ENCODE measurements at regions not wholly inside any gene's neighbourhood (a gene's known extent, or its start where the extent isn't known, plus 50 kb on each side); places are given as distances from the start of the nearest gene placed in this dataset.

- Histone ChIP-seq H3K27ac (ENCODE audit: low read depth in 1 of 2, low read length in 2 of 2) (no peak overlapping the region), H3K4me3 (ENCODE audit: low read length) (no peak overlapping the region), H3K36me3 (ENCODE audit: insufficient read depth, low read length) (no peaks in the 10 kb centered on the region), H3K9me3 (ENCODE audit: control insufficient read depth in 1 of 2, insufficient read depth in 1 of 2, low read length in 2 of 2) (no peaks in the 10 kb centered on the region), H3K4me1 (ENCODE audit: insufficient read depth, low read length) (no peaks in the 10 kb centered on the region), H3K27me3 (ENCODE audit: control insufficient read depth in 1 of 2, insufficient read depth in 2 of 2, low read length in 2 of 2) (peaks cover 0 to 4% of the 10 kb centered on the region in 2 experiments)
- Mint-ChIP-seq H3K4me3 (no peak overlapping the region), H3K36me3 (ENCODE audit: low read depth) (no peaks in the 10 kb centered on the region), H3K27ac (no peak overlapping the region), H3K4me1 (ENCODE audit: low read depth) (no peaks in the 10 kb centered on the region), H3K27me3 (peaks cover 12% of the 10 kb centered on the region), H3K9me3 (no peaks in the 10 kb centered on the region)
- TF ChIP-seq CTCF (IDR thresholded peaks at IDR 0.05), result no peak
- no peak for ATAC-seq (ENCODE audit: poor library complexity)
- ChIA-PET CTCF (no interaction called here), POLR2A (no interaction called here)
- intact Hi-C loops (cut with DNase I, micrococcal nuclease), result no loop called here
- DNase-seq, result no peak
These were observed 55.2 kb upstream of the FLT1 start for GRCh38 chr13:28550091-28550490.

- no peak overlapping the region for H3K4me3 ChIP-seq (ENCODE audit: low read length)
- intact Hi-C loops (cut with DNase I, micrococcal nuclease), result no loop called here
- no peak for DNase-seq
- no peaks in the 10 kb centered on the region for H3K4me1 ChIP-seq (ENCODE audit: insufficient read depth, low read length)
- Mint-ChIP-seq H3K27me3 (peaks cover 22% of the 10 kb centered on the region), H3K9me3 (no peaks in the 10 kb centered on the region), H3K4me1 (ENCODE audit: low read depth) (no peaks in the 10 kb centered on the region), H3K27ac (no peak overlapping the region), H3K4me3 (no peak overlapping the region), H3K36me3 (ENCODE audit: low read depth) (no peaks in the 10 kb centered on the region)
- peaks cover 0 to 3% of the 10 kb centered on the region in 2 experiments for H3K9me3 ChIP-seq (ENCODE audit: control insufficient read depth in 1 of 2, insufficient read depth in 1 of 2, low read length in 2 of 2)
- no peak overlapping the region for H3K27ac ChIP-seq (ENCODE audit: low read depth in 1 of 2, low read length in 2 of 2)
- no peak for TF ChIP-seq CTCF (IDR thresholded peaks at IDR 0.05)
- ChIA-PET CTCF (no interaction called here), POLR2A (no interaction called here)
- H3K36me3 ChIP-seq (ENCODE audit: insufficient read depth, low read length), result no peaks in the 10 kb centered on the region
- no peak for ATAC-seq (ENCODE audit: poor library complexity)
- H3K27me3 ChIP-seq (ENCODE audit: control insufficient read depth in 1 of 2, insufficient read depth in 2 of 2, low read length in 2 of 2), result peaks cover 0 to 6% of the 10 kb centered on the region in 2 experiments
These were observed 53.9 kb upstream of the FLT1 start for GRCh38 chr13:28548872-28549271.

GRCh38 chr13:28548468-28548867, 53.5 kb upstream of the FLT1 start:
- H3K27ac Mint-ChIP-seq, result no peak overlapping the region
- ChIA-PET CTCF (no interaction called here), POLR2A (no interaction called here)
- H3K9me3 ChIP-seq (ENCODE audit: control insufficient read depth in 1 of 2, insufficient read depth in 1 of 2, low read length in 2 of 2), result peaks cover under 1 to 3% of the 10 kb centered on the region in 2 experiments
- H3K27ac ChIP-seq (ENCODE audit: low read depth in 1 of 2, low read length in 2 of 2), result no peak overlapping the region
- no peaks in the 10 kb centered on the region for H3K4me1 ChIP-seq (ENCODE audit: insufficient read depth, low read length)
- no peak overlapping the region for H3K4me3 Mint-ChIP-seq
- peaks cover 25% of the 10 kb centered on the region for H3K27me3 Mint-ChIP-seq
- no peak overlapping the region for H3K4me3 ChIP-seq (ENCODE audit: low read length)
- intact Hi-C loops (cut with DNase I, micrococcal nuclease), result no loop called here
- no peaks in the 10 kb centered on the region for H3K4me1 Mint-ChIP-seq (ENCODE audit: low read depth)
- TF ChIP-seq CTCF (IDR thresholded peaks at IDR 0.05), result no peak
- H3K36me3 Mint-ChIP-seq (ENCODE audit: low read depth), result no peaks in the 10 kb centered on the region
- H3K27me3 ChIP-seq (ENCODE audit: control insufficient read depth in 1 of 2, insufficient read depth in 2 of 2, low read length in 2 of 2), result peaks cover 0 to 6% of the 10 kb centered on the region in 2 experiments
- H3K9me3 Mint-ChIP-seq, result no peaks in the 10 kb centered on the region
- DNase-seq, result no peak
- H3K36me3 ChIP-seq (ENCODE audit: insufficient read depth, low read length), result no peaks in the 10 kb centered on the region
- ATAC-seq (ENCODE audit: poor library complexity), result no peak
